GM18502 (cell line): ENCODE measurements at regions not wholly inside any gene's neighbourhood (a gene's known extent, or its start where the extent isn't known, plus 50 kb on each side); places are given as distances from the start of the nearest gene placed in this dataset.

Experiments
- ATAC-seq: cut with Tn5 transposase; IDR thresholded peaks from one replicate; pipeline ENCODE4 v1.9.1; 2021; ENCODE audit warnings: mild to moderate bottlenecking; ENCODE audit not compliant: unreplicated experiment, poor library complexity

GRCh38 chr3:197353001-197353866 is 54.8 kb upstream of the DLG1 start:
- ATAC-seq, result no peak

GRCh38 chr3:197352382-197352781 is 54.0 kb upstream of the DLG1 start:
- no peak for ATAC-seq

- ATAC-seq, result no peak
These were observed 52.0 kb upstream of the DLG1 start for GRCh38 chr3:197350446-197350845.

- no peak for ATAC-seq
These were observed 51.0 kb upstream of the DLG1 start for GRCh38 chr3:197349368-197349767.
